Vagina (tissue), 2 donors: ENCODE measurements at regions not wholly inside any gene's neighbourhood (a gene's known extent, or its start where the extent isn't known, plus 50 kb on each side); places are given as distances from the start of the nearest gene placed in this dataset.

ENCODE experiments used
- CTCF ChIP-seq, 3 experiments: fragments of 450-650 bp in 2 of 3; fragments of 200-600 bp in 1 of 3; sonication (generic) in 1 of 3; IDR thresholded peaks; one replicate each; pipeline ENCODE4 v1.5.1; 2017 to 2019; ENCODE audit warnings: antibody characterized with exemption in 3 of 3, mild to moderate bottlenecking in 2 of 3, moderate library complexity in 2 of 3
- POLR2A ChIP-seq, 2 donors: fragments of 450-650 bp; IDR thresholded peaks; one replicate each; pipeline ENCODE4 v1.6.1; 2017; ENCODE audit warnings: antibody characterized with exemption in 2 of 2, mild to moderate bottlenecking in 2 of 2, moderate library complexity in 2 of 2

GRCh38 chr3:177711637-177712036 is 514.4 kb upstream of the TBL1XR1 start:
- TF ChIP-seq CTCF (IDR thresholded peaks at IDR 0.05) (no peak), POLR2A (IDR thresholded peaks at IDR 0.05) (no peak)
